Progenitor cell of endocrine pancreas (in vitro differentiated cells): ENCODE measurements at regions not wholly inside any gene's neighbourhood (a gene's known extent, or its start where the extent isn't known, plus 50 kb on each side); places are given as distances from the start of the nearest gene placed in this dataset.

ENCODE experiments used
- DNase-seq: peaks from one replicate; pipeline ENCODE4 v3.0.0; 2021; ENCODE audit warnings: low spot score; ENCODE audit not compliant: unreplicated experiment
- H3K27ac Mint-ChIP-seq: 2 replicates; pipeline ENCODE4 v1.8.0; 2021; ENCODE audit warnings: mild to moderate bottlenecking, moderate library complexity, mixed read lengths
- H3K27me3 Mint-ChIP-seq: 2 replicates; pipeline ENCODE4 v1.8.0; 2021; ENCODE audit warnings: mixed read lengths
- H3K36me3 Mint-ChIP-seq: 2 replicates; pipeline ENCODE4 v1.8.0; 2022; ENCODE audit warnings: mixed read lengths; ENCODE audit not compliant: insufficient read depth
- H3K4me1 Mint-ChIP-seq: 2 replicates; pipeline ENCODE4 v1.8.0; 2021; ENCODE audit warnings: low read depth, mixed read lengths
- H3K4me3 Mint-ChIP-seq: 2 replicates; pipeline ENCODE4 v1.8.0; 2021; ENCODE audit warnings: low read depth, mild to moderate bottlenecking, moderate library complexity, mixed read lengths
- H3K9me3 Mint-ChIP-seq: 2 replicates; pipeline ENCODE4 v1.8.0; 2021; ENCODE audit warnings: low read depth, mixed read lengths
- TF ChIP-seq, protein P1 (sequence below): fragments of 200-600 bp; sonication (generic); IDR thresholded peaks from one replicate; pipeline ENCODE4 v1.5.0; 2021; ENCODE audit warnings: antibody characterized with exemption, mild to moderate bottlenecking; ENCODE audit not compliant: unreplicated experiment

DNA sequence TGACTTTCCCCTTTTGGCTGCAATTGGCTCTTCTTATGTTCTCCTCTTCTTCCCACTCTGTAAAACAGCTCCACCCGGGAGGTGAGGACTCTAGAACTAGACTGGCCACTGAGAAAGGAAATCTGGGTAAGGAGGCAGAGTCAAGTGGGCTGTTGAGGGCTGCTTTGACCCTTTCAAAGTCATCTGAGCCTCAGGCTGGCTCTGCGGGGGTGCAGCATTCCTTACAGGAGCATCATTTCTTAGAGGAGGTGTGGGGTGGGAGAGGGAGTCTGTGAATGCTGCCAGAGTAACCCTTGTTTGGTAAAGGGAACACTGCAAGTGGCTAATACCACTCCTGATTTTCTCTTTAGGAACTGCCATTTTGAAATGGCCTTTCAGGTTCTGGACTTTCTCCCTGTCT, 377.7 kb upstream of the SMARCA2 start:
- DNase-seq = no peak
- H3K36me3 Mint-ChIP-seq = no peaks in the 10 kb centered on the region
- peaks cover 7% of the 10 kb centered on the region for H3K9me3 Mint-ChIP-seq
- H3K4me1 Mint-ChIP-seq = no peaks in the 10 kb centered on the region
- TF ChIP-seq, protein P1, sequence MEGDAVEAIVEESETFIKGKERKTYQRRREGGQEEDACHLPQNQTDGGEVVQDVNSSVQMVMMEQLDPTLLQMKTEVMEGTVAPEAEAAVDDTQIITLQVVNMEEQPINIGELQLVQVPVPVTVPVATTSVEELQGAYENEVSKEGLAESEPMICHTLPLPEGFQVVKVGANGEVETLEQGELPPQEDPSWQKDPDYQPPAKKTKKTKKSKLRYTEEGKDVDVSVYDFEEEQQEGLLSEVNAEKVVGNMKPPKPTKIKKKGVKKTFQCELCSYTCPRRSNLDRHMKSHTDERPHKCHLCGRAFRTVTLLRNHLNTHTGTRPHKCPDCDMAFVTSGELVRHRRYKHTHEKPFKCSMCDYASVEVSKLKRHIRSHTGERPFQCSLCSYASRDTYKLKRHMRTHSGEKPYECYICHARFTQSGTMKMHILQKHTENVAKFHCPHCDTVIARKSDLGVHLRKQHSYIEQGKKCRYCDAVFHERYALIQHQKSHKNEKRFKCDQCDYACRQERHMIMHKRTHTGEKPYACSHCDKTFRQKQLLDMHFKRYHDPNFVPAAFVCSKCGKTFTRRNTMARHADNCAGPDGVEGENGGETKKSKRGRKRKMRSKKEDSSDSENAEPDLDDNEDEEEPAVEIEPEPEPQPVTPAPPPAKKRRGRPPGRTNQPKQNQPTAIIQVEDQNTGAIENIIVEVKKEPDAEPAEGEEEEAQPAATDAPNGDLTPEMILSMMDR = no peak
- peaks cover 3% of the 10 kb centered on the region for H3K27me3 Mint-ChIP-seq
- H3K4me3 Mint-ChIP-seq = no peak overlapping the region
- H3K27ac Mint-ChIP-seq = no peak overlapping the region

GRCh38 chr9:1639166-1639565, 376.0 kb upstream of the SMARCA2 start:
- no peak overlapping the region for H3K27ac Mint-ChIP-seq
- TF ChIP-seq, protein P1 = no peak
- peaks cover 7% of the 10 kb centered on the region for H3K9me3 Mint-ChIP-seq
- H3K4me3 Mint-ChIP-seq = no peak overlapping the region
- no peak for DNase-seq
- no peaks in the 10 kb centered on the region for H3K36me3 Mint-ChIP-seq
- H3K27me3 Mint-ChIP-seq = no peaks in the 10 kb centered on the region
- H3K4me1 Mint-ChIP-seq = no peaks in the 10 kb centered on the region

DNA sequence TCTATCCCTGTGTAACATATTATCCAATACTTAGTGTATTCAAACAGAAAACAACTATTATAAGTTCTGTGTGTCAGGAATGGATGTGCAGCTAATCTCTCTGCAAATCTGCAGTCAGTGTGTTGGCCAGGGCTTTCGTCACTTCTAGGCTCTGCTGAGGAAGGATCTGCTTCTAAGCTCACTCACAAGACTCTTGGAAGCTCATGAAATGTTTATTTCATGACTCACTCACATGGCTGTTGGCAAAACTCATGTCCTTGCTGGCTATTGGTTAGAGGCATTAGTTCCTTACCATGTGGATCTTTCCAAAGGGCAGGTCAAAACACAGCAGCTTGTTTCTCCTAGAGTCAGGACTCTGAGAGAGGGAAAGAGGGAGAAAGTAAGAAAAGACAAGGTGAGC, 367.4 kb upstream of the SMARCA2 start:
- TF ChIP-seq, protein P1 = no peak
- Mint-ChIP-seq H3K9me3 (peaks cover 3% of the 10 kb centered on the region), H3K4me1 (no peaks in the 10 kb centered on the region), H3K27ac (no peak overlapping the region), H3K36me3 (no peaks in the 10 kb centered on the region), H3K27me3 (no peaks in the 10 kb centered on the region), H3K4me3 (no peak overlapping the region)
- DNase-seq = no peak

- H3K4me3 Mint-ChIP-seq = no peak overlapping the region
- TF ChIP-seq, protein P1 = no peak
- peaks cover 8% of the 10 kb centered on the region for H3K9me3 Mint-ChIP-seq
- peaks cover 3% of the 10 kb centered on the region for H3K4me1 Mint-ChIP-seq
- no peak overlapping the region for H3K27ac Mint-ChIP-seq
- H3K27me3 Mint-ChIP-seq = peaks cover 4% of the 10 kb centered on the region
- H3K36me3 Mint-ChIP-seq = no peaks in the 10 kb centered on the region
- no peak for DNase-seq
These were observed 361.9 kb upstream of the SMARCA2 start for GRCh38 chr9:1653282-1653681.

DNA sequence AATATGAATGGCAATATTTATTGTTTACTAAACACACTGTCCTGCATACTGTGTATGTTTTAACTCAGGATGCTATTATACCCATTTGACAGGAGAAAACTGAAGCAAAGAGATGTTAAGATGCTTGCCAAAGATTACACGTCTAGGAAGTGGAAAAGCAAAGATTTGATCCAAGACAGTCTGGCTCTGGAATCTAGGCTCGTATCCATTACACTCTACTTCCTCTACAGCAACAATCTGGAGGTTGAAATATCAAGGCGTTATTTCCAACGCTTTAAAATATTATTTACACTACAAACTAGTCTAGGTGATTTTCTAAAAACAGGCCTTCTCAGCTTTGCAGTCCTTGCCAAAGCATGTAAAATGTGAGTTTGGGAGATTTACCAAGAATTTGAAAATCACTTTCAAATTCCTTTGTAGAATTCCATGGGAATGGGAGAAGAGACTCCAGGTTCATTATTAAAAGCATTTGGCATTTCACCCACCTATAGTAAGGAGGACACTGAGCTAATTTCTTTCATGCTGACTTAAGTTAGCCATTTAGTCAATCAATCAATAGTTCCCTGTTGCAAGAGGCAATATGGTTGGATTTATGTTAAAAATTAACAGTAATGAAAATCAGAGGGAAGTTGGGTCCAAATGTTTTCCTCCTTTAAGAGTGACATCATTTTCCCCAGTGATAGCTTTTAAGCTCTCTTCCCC, 356.3 kb upstream of the SMARCA2 start:
- no peaks in the 10 kb centered on the region for H3K36me3 Mint-ChIP-seq
- no peak overlapping the region for H3K4me3 Mint-ChIP-seq

More for the DNA sequence above, 356.3 kb upstream of the SMARCA2 start:
- H3K4me1 Mint-ChIP-seq = peaks cover 18% of the 10 kb centered on the region
- no peak overlapping the region for H3K27ac Mint-ChIP-seq
- TF ChIP-seq, protein P1 = no peak
- peaks cover 8% of the 10 kb centered on the region for H3K9me3 Mint-ChIP-seq
- DNase-seq = no peak
- peaks cover under 1% of the 10 kb centered on the region for H3K27me3 Mint-ChIP-seq
